ENCODE measurements at regions not wholly inside any gene's neighbourhood (a gene's known extent, or its start where the extent isn't known, plus 50 kb on each side); places are given as distances from the start of the nearest gene placed in this dataset.

DNA sequence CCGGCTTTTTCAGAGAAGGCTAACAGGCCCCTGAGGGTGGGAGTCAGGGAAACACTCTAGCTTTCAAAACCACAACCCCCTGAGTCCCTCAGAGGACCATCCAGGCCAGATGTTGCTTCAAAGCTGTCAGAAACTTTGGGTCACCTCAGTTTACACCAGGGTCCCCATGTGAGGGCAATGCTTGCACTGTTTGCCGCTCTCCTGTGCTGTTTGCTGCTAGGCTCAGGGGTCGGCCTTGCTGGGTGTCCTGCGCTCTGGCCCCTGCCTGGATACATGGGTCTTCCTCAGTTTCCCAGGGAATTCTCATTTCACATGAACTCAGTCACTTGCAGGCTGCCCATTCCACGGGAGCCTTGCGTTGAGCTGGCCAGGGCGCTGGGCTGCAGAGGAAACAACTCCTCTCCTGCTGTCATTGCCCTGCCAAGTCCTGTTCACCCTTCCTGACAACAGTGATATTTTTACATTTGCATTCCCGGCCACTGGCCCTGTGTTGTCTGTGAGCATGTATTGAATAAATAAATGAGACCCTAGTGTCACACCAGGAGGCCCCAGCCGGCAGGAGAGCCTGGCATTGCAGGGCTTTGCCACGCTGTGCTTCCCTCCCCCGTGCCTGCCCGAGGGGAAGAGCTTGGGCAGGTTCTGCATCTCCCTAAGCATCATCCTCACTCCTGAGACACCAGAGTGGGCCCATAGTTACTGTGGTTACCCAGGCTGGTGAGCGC is 73.2 kb upstream of the RAB6C start:
- no peak for DNase-seq (ENCODE audit: low spot score in 2 of 2)
- H3K36me3 ChIP-seq = no peaks in the 10 kb centered on the region
- no peak overlapping the region for H3K4me3 ChIP-seq
- no peaks in the 10 kb centered on the region for H3K4me1 ChIP-seq
- no peaks in the 10 kb centered on the region for H3K9me3 ChIP-seq
- WGBS, 2 donors = 66 to 72% methylated on average over 13 of the region's 13 CpGs
- no peak overlapping the region for H3K27ac ChIP-seq
- TF ChIP-seq POLR2A (IDR thresholded peaks at IDR 0.05) (no peak), EP300 (IDR thresholded peaks at IDR 0.05) (no peak)
- TF ChIP-seq, protein P1, sequence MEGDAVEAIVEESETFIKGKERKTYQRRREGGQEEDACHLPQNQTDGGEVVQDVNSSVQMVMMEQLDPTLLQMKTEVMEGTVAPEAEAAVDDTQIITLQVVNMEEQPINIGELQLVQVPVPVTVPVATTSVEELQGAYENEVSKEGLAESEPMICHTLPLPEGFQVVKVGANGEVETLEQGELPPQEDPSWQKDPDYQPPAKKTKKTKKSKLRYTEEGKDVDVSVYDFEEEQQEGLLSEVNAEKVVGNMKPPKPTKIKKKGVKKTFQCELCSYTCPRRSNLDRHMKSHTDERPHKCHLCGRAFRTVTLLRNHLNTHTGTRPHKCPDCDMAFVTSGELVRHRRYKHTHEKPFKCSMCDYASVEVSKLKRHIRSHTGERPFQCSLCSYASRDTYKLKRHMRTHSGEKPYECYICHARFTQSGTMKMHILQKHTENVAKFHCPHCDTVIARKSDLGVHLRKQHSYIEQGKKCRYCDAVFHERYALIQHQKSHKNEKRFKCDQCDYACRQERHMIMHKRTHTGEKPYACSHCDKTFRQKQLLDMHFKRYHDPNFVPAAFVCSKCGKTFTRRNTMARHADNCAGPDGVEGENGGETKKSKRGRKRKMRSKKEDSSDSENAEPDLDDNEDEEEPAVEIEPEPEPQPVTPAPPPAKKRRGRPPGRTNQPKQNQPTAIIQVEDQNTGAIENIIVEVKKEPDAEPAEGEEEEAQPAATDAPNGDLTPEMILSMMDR (IDR thresholded peaks at IDR 0.05) = no peak
- H3K27me3 ChIP-seq = no peaks in the 10 kb centered on the region

DNA sequence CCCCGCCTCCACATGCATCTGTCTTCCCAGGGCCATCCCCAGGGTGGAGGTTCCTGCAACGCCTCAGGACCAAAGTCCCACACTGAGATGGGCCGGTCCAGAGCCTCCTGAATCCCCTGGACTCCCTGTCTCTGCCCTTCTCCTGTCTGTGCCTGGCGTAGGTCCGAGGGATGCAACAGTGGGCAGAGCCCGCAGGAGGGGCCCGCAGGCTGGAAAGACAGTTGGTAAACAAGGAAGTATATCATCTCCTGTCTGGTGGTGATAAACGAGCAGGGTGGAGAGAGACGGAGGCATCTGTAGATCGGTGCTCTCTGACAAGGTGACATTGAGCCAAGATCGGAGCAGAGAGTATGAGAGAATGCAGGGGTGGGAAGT is 72.6 kb upstream of the RAB6C start:
- Histone ChIP-seq H3K9me3 (no peaks in the 10 kb centered on the region), H3K27ac (no peak overlapping the region), H3K27me3 (no peaks in the 10 kb centered on the region), H3K4me1 (no peaks in the 10 kb centered on the region), H3K36me3 (no peaks in the 10 kb centered on the region), H3K4me3 (no peak overlapping the region)
- no peak for DNase-seq (ENCODE audit: low spot score in 2 of 2)
- WGBS, 2 donors = 70 to 81% methylated on average over 11 of the region's 11 CpGs
- TF ChIP-seq POLR2A (IDR thresholded peaks at IDR 0.05) = no peak

DNA sequence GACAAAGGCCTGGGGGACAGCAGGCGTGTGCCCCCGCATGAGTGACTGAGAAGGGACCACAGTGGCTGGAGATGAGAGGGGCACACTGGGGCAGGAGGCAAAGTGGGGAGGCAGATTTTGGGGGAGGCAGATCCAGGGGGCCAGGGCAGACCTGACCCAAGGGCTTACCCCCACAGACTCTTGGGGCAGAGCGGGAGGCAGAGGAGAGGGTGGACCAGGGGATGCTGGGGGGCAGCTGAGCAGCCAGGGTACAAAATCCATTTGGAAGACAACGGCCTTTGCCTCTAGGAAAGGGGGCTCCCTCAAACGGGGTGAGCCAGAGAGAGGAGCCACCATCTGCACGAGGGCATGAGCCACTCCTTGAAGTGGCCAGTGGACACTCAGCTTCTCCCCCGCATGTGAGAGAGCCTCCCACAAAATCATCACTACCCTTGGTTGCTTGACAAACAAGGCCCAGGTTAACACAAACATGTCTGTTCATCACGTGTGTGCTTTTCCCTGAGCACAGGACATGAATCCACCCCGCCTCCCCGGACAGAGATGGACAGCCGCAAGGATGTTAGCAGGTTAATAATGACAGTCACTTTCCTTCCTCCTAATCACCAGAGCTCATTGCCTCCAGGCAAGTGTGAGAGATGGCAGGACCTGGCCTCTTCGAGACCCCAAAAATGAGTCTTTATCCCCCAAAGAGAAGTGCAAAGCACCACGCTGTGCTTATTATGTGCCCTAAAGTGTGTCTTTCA is 72.0 kb upstream of the RAB6C start:
- H3K27ac ChIP-seq = no peak overlapping the region
- no peak for DNase-seq (ENCODE audit: low spot score in 2 of 2)
- no peaks in the 10 kb centered on the region for H3K9me3 ChIP-seq
- H3K36me3 ChIP-seq = no peaks in the 10 kb centered on the region
- no peak overlapping the region for H3K4me3 ChIP-seq
- TF ChIP-seq POLR2A (IDR thresholded peaks at IDR 0.05) (no peak), EP300 (IDR thresholded peaks at IDR 0.05) (no peak)
- TF ChIP-seq, protein P1 (IDR thresholded peaks at IDR 0.05) = no peak
- no peaks in the 10 kb centered on the region for H3K4me1 ChIP-seq
- no peaks in the 10 kb centered on the region for H3K27me3 ChIP-seq
- 69 to 80% methylated on average over 13 of the region's 13 CpGs for WGBS, 2 donors

DNA sequence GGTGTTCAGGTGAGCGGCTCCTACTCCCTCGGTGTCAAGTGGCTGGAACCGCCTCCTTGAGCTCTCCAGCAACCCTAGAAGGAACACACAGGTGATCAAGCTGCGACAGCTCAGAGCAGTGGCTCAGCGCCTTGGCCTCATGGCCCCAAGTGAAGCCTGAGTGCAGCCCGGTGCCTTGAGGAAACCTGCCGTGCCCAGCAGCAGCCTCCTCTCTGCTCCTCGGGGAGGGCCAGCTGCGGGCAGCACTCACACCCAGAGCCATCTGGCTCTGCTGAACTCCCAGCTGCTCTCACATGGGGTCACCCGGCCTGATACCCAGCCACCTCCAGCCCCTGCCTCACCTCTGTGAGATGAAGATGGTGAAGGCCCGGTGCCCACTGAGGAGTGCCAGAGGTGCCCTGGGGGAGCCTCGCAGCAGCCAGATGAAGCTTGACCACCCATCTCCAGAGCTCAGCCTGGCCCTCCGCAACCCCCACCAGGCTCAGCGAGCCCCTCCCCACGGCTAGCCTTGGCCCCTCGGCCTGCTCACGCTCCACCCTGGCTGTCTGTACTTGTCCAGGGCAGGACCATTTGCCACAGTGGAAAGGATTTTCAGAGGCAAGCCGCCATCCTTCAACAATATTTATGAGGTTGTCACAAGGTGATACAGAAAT is 70.6 kb upstream of the RAB6C start:
- TF ChIP-seq EP300 (IDR thresholded peaks at IDR 0.05) (no peak), POLR2A (IDR thresholded peaks at IDR 0.05) (no peak)
- TF ChIP-seq, protein P1 (IDR thresholded peaks at IDR 0.05) = no peak
- no peaks in the 10 kb centered on the region for H3K36me3 ChIP-seq
- DNase-seq (ENCODE audit: low spot score in 2 of 2) = no peak
- WGBS, 2 donors = 81 to 84% methylated on average over 11 to 15 of the region's 18 CpGs
- H3K4me3 ChIP-seq = no peak overlapping the region
- no peaks in the 10 kb centered on the region for H3K27me3 ChIP-seq
- H3K4me1 ChIP-seq = no peaks in the 10 kb centered on the region
- no peak overlapping the region for H3K27ac ChIP-seq
- H3K9me3 ChIP-seq = no peaks in the 10 kb centered on the region

DNA sequence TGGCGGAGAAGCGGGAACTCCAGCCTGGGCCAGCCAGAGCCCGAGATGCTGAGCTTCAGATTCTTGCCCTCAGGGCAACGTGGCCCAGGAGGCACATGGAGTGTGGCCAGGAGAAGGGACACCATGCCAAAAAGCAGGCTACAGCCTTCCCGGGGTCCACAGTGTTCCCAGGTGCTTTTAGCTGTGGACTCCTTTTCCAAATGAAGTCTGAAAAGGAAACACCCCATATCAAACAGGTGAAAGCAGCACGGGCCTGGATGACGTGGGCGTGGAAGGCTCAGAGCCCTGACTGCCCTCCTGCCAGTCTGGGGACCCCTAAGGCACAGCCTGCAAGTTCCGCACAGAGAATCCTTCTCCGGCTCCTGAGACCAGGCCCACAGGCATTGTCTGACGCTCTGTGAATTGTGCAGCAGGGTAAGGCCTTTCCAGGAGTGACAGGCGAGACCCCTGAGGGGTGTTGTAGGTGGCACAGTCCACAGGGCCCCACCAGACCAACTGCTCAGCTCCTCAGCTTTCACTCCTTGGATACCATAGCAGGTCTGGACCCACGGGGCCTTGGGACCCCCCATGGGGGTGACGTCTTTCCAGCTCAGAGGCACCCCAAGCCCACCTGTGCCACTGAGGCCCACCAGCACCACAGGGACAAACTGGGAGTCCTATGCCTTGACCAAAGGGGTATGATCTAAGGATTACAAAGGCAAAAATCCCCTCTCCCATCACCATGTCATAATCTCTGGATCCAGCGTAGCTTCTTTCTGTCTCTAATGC is 69.6 kb upstream of the RAB6C start:
- no peaks in the 10 kb centered on the region for H3K9me3 ChIP-seq
- no peaks in the 10 kb centered on the region for H3K36me3 ChIP-seq
- H3K4me3 ChIP-seq = no peak overlapping the region
- TF ChIP-seq EP300 (IDR thresholded peaks at IDR 0.05) (no peak), POLR2A (IDR thresholded peaks at IDR 0.05) (no peak)
- TF ChIP-seq, protein P1 (IDR thresholded peaks at IDR 0.05) = no peak
- H3K27ac ChIP-seq = no peak overlapping the region
- H3K4me1 ChIP-seq = no peaks in the 10 kb centered on the region
- no peaks in the 10 kb centered on the region for H3K27me3 ChIP-seq
- DNase-seq (ENCODE audit: low spot score in 2 of 2) = no peak
- WGBS, 2 donors = 81 to 85% methylated on average over 14 to 15 of the region's 15 CpGs
